NB4 (cell line): ENCODE measurements at regions not wholly inside any gene's neighbourhood (a gene's known extent, or its start where the extent isn't known, plus 50 kb on each side); places are given as distances from the start of the nearest gene placed in this dataset.

Source experiments
- CTCF ChIP-seq: IDR thresholded peaks from one replicate; pipeline ENCODE4 v1.5.1; 2012; ENCODE audit warnings: low read depth, low read length
- POLR2A ChIP-seq: IDR thresholded peaks from 2 replicates; pipeline ENCODE4 v1.6.1; 2011; ENCODE audit warnings: mild to moderate bottlenecking; ENCODE audit not compliant: insufficient read length; ENCODE audit errors: extremely low read depth

GRCh38 chr3:124562769-124563168, 167.5 kb upstream of the UMPS start:
- TF ChIP-seq CTCF, result no peak
- no peak for TF ChIP-seq POLR2A
